Neural cell (in vitro differentiated cells): ENCODE measurements at regions not wholly inside any gene's neighbourhood (a gene's known extent, or its start where the extent isn't known, plus 50 kb on each side); places are given as distances from the start of the nearest gene placed in this dataset.

Source experiments
- H2AFZ ChIP-seq: fragments of 200-600, 300-800 bp; sonication (generic), shearing (Covaris generic); 2 replicates; pipeline ENCODE4 v1.6.0; 2014; ENCODE audit warnings: low read depth, mild to moderate bottlenecking, antibody characterized with exemption, low read length, moderate library complexity
- H3F3A ChIP-seq: fragments of 200-600 bp; shearing (Covaris generic); 2 replicates; pipeline ENCODE4 v1.6.1; 2016; ENCODE audit warnings: mild to moderate bottlenecking, moderate library complexity, mixed read lengths, antibody characterized with exemption, low read length; ENCODE audit not compliant: insufficient read depth, poor library complexity, severe bottlenecking
- H3K27ac ChIP-seq: fragments of 200-600, 300-800 bp; sonication (generic), shearing (Covaris generic); 2 replicates; pipeline ENCODE4 v1.5.1; 2014; ENCODE audit warnings: mild to moderate bottlenecking, low read length, moderate library complexity
- H3K27me3 ChIP-seq: fragments of 300-800, 200-600 bp; sonication (generic), shearing (Covaris generic); 2 replicates; pipeline ENCODE4 v1.6.0; 2014; ENCODE audit warnings: mild to moderate bottlenecking, low read depth, low read length, moderate library complexity; ENCODE audit not compliant: insufficient read depth
- H3K36me3 ChIP-seq: fragments of 300-800, 200-600 bp; sonication (generic), shearing (Covaris generic); 2 replicates; pipeline ENCODE4 v1.5.1; 2014; ENCODE audit warnings: mild to moderate bottlenecking, antibody characterized with exemption, low read length, moderate library complexity; ENCODE audit not compliant: insufficient read depth
- H3K4me2 ChIP-seq: fragments of 300-800, 200-600 bp; sonication (generic), shearing (Covaris generic); 2 replicates; pipeline ENCODE4 v1.6.0; 2014; ENCODE audit warnings: mild to moderate bottlenecking, low read length
- H3K4me3 ChIP-seq: fragments of 300-800, 200-600 bp; sonication (generic), shearing (Covaris generic); 2 replicates; pipeline ENCODE4 v1.5.1; 2014; ENCODE audit warnings: mild to moderate bottlenecking, low read length, moderate library complexity
- H3K79me2 ChIP-seq: fragments of 200-600 bp; shearing (Covaris generic); replicated peaks from 2 replicates; pipeline ENCODE4 v1.6.0; 2014; ENCODE audit warnings: mild to moderate bottlenecking, low read length, moderate library complexity; ENCODE audit not compliant: insufficient read depth
- H3K9ac ChIP-seq: fragments of 300-800, 200-600 bp; sonication (generic), shearing (Covaris generic); 2 replicates; pipeline ENCODE4 v1.6.1; 2016; ENCODE audit warnings: mild to moderate bottlenecking, low read length, mixed read lengths
- H3K9me2 ChIP-seq: fragments of 200-600 bp; shearing (Covaris generic); 2 replicates; pipeline ENCODE4 v1.6.1; 2016; ENCODE audit warnings: mild to moderate bottlenecking, low read length, mixed read lengths; ENCODE audit not compliant: insufficient read depth
- H3K9me3 ChIP-seq: fragments of 200-600, 300-800 bp; sonication (generic), shearing (Covaris generic); 2 replicates; pipeline ENCODE4 v1.6.1; 2016; ENCODE audit warnings: mild to moderate bottlenecking, mixed run types, low read length, moderate library complexity, mixed read lengths
- H4K20me1 ChIP-seq: fragments of 200-600 bp; shearing (Covaris generic); 2 replicates; pipeline ENCODE4 v1.6.1; 2016; ENCODE audit warnings: mild to moderate bottlenecking, mixed run types; ENCODE audit not compliant: insufficient read depth
- CTCF ChIP-seq: fragments of 450-650 bp; IDR thresholded peaks from 2 replicates; pipeline ENCODE4 v1.5.1; 2014; ENCODE audit warnings: antibody characterized with exemption, mild to moderate bottlenecking, moderate library complexity; ENCODE audit not compliant: poor library complexity, severe bottlenecking
- EP300 ChIP-seq: fragments of 450-650 bp; conservative IDR thresholded peaks from 2 replicates; pipeline ENCODE4 v1.6.1; 2014; ENCODE audit warnings: antibody characterized with exemption, mild to moderate bottlenecking, moderate library complexity; ENCODE audit not compliant: poor library complexity, severe bottlenecking
- EZH2 ChIP-seq: fragments of 200-600, 300-800 bp; shearing (Covaris generic), sonication (generic); IDR thresholded peaks from 2 replicates; pipeline ENCODE4 v1.6.1; 2014; ENCODE audit warnings: antibody characterized with exemption, low read length, borderline replicate concordance, mild to moderate bottlenecking; ENCODE audit not compliant: insufficient read depth, poor library complexity, severe bottlenecking
- MXI1 ChIP-seq: fragments of 450-650 bp; conservative IDR thresholded peaks from 2 replicates; pipeline ENCODE4 v1.6.1; 2014; ENCODE audit warnings: antibody characterized with exemption, mild to moderate bottlenecking; ENCODE audit not compliant: poor library complexity, severe bottlenecking
- POLR2AphosphoS5 ChIP-seq: IDR thresholded peaks from 2 replicates; pipeline ENCODE4 v1.6.1; 2012
- RAD21 ChIP-seq: fragments of 450-650 bp; conservative IDR thresholded peaks from 2 replicates; pipeline ENCODE4 v1.6.1; 2014; ENCODE audit warnings: antibody characterized with exemption, mild to moderate bottlenecking, moderate library complexity
- REST ChIP-seq: IDR thresholded peaks from 2 replicates; pipeline ENCODE4 v1.6.1; 2012; ENCODE audit warnings: borderline replicate concordance
- SMC3 ChIP-seq: fragments of 450-650 bp; conservative IDR thresholded peaks from 2 replicates; pipeline ENCODE4 v1.6.1; 2014; ENCODE audit warnings: antibody characterized with exemption, mild to moderate bottlenecking, moderate library complexity; ENCODE audit not compliant: poor library complexity
- TAF1 ChIP-seq: IDR thresholded peaks from 2 replicates; pipeline ENCODE4 v1.6.1; 2012; ENCODE audit warnings: low read depth

- Histone ChIP-seq H3K4me3 (no peak overlapping the region), H2AFZ (no peak overlapping the region), H3K4me2 (no peak overlapping the region)
Observed at GRCh38 chr6:56348578-56348977, 101.2 kb upstream of the COL21A1 start.

GRCh38 chr6:56347526-56347925, 100.1 kb upstream of the COL21A1 start:
- H2AFZ ChIP-seq = no peak overlapping the region
- H3K27ac ChIP-seq = no peak overlapping the region
- H3K27me3 ChIP-seq = no peaks in the 10 kb centered on the region
- no peaks in the 10 kb centered on the region for H3F3A ChIP-seq
- no peaks in the 10 kb centered on the region for H4K20me1 ChIP-seq
- H3K36me3 ChIP-seq = no peaks in the 10 kb centered on the region
- no peak overlapping the region for H3K4me2 ChIP-seq
- no peaks in the 10 kb centered on the region for H3K9me2 ChIP-seq
- no peaks in the 10 kb centered on the region for H3K79me2 ChIP-seq
- H3K4me3 ChIP-seq = no peak overlapping the region
- TF ChIP-seq MXI1 = no peak
- TF ChIP-seq RAD21 = no peak
- no peak for TF ChIP-seq EP300
- no peak for TF ChIP-seq SMC3
- TF ChIP-seq TAF1 = no peak
- TF ChIP-seq CTCF = no peak
- TF ChIP-seq POLR2AphosphoS5 = no peak
- no peaks in the 10 kb centered on the region for H3K9me3 ChIP-seq
- H3K9ac ChIP-seq = no peak overlapping the region

More at GRCh38 chr6:56348578-56348977, 101.2 kb upstream of the COL21A1 start:
- Histone ChIP-seq H3K27ac (no peak overlapping the region), H4K20me1 (no peaks in the 10 kb centered on the region), H3K9me2 (no peaks in the 10 kb centered on the region), H3K9ac (no peak overlapping the region), H3K27me3 (no peaks in the 10 kb centered on the region), H3K36me3 (no peaks in the 10 kb centered on the region), H3F3A (no peaks in the 10 kb centered on the region), H3K79me2 (no peaks in the 10 kb centered on the region), H3K9me3 (no peaks in the 10 kb centered on the region)
- TF ChIP-seq RAD21 (no peak), REST (no peak), TAF1 (no peak), CTCF (no peak), SMC3 (no peak), MXI1 (no peak), POLR2AphosphoS5 (no peak), EP300 (no peak), EZH2 (no peak)
